Left colon (tissue), 2 donors: ENCODE measurements at regions not wholly inside any gene's neighbourhood (a gene's known extent, or its start where the extent isn't known, plus 50 kb on each side); places are given as distances from the start of the nearest gene placed in this dataset.
A peak's percentile ranks its signal among the peaks of the same experiment; 100 is the strongest.
"Not testable (repeated sequence)": the region's sequence is repeated elsewhere in the genome, so short reads cannot be mapped to it uniquely, and the experiment has no call there.

Experiments used
- ATAC-seq: fragments of 200-7000 bp; cut with Tn5 transposase; one replicate; pipeline ENCODE4 v1.9.1; 2020; ENCODE audit warnings: mild to moderate bottlenecking, moderate library complexity
- DNase-seq, 2 donors: peaks; one replicate each; pipeline ENCODE4 v3.0.0-alpha.2; 2020
- intact Hi-C, 2 donors: fragments of 100-400 bp; cut with DNase I in 1 of 2; cut with micrococcal nuclease in 1 of 2; formaldehyde crosslinking; loops; one replicate each; pipeline versions ENCODE4 v1.11.2 to v1.14.0; 2022; cut with DNase I, micrococcal nuclease
- donor health status: DM: no; HTN: no; CAD: no.
- donor health status: DM: yes; HTN: yes; CAD: no.

DNA sequence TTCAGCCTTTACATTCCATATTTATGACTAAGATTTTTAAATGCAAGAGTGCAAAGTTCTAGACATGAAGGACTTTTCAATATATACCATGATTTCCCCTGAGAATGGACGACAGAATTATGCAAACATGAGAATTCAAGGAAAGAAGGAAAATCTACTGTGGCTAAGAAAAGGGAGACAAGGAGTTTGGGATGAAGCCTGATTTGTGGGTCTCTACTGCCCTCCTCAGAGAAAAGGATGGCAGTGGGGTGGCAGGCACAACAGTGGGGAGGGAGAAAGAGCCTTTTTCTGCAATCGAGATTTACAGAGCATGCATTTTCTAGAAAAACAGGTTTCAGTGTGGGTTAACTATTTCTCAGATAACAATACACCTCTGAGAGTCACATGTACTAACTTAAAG lies 466.9 kb upstream of the NRSN1 start:
- DNase-seq (no peak), ATAC-seq (peak; percentile 69)
- intact Hi-C loops: no loop called here

DNA sequence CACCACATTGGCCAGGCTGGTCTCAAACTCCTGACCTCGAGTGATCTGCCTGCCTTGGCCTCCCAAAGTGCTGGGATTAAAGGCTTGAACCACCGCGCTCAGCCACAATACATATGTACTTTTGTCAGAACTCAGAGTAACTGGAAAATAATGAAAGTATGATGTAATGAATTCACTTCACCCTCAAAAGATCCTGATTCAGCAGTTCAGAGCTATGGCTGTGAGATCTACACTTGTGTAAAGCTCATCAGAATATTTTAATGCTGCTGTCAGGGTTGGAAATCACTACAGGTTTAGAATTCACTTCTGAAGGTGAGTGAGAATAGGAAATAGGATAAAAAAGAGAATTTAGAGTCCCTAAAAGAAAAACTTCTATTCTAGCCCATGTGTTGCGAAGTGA lies 464.5 kb upstream of the NRSN1 start:
- ATAC-seq: no peak
- intact Hi-C loops: no loop called here
- no peak for DNase-seq

DNA sequence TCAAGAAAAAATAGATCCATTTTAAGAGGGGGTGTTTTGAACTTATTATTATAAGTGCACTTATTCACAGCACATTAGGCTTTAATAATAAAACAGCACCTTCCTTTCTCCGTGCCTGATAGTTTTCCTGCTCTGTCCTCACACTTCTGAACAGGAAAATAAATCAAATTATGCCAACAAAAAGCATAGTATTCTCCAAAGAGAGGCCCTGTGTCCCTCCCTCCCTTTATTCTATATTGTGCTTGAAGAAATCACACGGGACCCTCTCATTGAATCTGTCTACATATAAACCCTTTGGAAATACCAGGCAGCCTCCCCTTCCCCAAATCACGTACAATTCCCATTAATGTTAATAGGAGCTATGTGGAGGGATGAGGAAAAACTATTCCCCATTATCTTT lies 462.9 kb upstream of the NRSN1 start:
- DNase-seq (no peak), ATAC-seq (no peak)
- intact Hi-C loops: no loop called here

DNA sequence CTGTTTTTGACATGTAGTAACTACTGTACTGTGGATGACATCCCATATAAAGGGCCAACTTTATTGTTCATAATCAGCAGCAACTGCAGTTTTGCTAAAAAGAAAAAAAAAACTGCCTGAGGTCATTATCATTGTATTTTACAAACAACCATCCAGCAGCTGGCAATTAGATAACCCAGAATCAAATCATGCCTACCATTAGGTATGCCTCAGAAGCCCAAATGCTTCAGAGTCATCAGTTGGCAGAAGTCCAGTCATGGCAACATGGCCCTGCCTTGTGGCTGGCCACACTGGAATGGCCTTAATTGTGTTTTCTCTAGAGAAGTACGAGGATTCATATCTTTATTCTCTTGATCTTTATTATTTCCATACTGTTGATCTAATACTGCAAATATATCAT lies 462.4 kb upstream of the NRSN1 start:
- intact Hi-C loops: no loop called here
- no peak for ATAC-seq
- no peak for DNase-seq

DNA sequence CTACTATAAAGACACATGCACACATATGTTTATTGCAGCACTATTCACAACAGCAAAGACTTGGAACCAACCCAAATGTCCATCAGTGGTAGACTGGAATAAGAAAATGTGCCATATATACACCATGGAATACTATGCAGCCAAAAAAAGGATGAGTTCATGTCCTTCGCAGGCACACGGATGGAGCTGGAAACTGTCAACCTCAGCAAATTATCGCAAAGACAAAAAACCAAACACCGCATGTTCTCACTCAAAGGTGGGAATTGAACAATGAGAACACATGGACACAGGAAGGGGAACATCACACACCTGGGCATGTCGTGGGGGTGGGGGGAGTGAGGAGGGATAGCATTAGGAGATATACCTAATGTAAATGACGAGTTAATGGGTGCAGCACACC lies 460.1 kb upstream of the NRSN1 start:
- intact Hi-C loops, DNase-seq, ATAC-seq: not testable (repeated sequence)

DNA sequence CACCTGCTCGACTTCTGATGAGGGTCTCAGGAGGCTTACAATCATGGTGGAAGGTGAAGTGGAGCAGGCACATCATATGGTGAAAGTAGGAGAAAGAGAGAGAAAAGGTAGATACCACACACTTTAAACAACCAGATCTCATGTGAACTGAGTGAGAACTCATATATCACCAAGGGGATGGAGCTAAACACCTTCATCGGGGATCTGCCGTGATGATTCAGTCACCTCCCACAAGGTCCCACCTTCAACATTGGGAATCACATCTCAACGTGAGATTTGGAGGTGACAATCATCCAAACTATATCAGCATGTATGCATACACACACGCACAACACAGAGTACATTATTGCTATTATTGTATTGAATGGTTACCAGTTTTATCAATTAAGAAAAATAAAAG lies 453.3 kb upstream of the NRSN1 start:
- no peak for DNase-seq
- no peak for ATAC-seq
- intact Hi-C loops: no loop called here

DNA sequence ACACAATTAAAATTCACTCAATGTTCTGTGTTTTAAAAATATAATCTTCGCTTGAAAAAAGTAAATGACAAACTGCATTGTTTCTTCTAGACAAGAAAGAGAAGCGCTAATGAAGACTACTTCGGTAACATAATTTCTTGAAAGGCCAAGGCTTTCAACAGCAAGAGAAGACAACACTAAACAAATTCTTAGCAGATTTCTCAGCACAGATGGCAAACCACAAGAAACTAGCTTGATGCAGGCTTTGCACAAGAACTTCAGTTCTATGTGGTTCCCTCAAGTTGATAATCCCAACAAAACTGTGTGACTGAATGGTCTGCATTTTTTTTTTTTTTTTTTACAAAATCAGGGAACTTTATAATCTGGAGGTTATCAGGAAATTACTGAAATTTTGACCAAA lies 447.4 kb upstream of the NRSN1 start:
- intact Hi-C loops: no loop called here
- ATAC-seq (no peak), DNase-seq (no peak)

DNA sequence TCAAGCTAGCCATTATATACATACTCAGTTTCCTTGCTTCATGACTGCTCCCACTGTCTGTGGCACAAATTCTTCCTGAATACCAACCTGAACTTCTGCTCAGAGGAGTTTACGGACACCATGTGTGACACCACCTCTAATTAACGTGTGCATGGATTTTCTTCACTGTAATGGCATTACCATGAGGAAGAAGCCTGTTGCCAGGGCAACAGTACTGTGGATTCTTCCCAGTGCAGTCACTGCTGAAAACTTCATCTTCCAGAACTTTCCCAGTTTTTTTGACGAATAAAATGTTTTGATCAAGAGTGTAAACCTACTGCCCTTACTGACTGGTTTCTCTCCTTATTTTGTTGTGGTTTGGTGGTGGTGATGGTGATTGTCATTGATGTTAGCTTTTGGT lies 444.3 kb upstream of the NRSN1 start:
- ATAC-seq (no peak), DNase-seq (no peak)
- intact Hi-C loops: no loop called here

DNA sequence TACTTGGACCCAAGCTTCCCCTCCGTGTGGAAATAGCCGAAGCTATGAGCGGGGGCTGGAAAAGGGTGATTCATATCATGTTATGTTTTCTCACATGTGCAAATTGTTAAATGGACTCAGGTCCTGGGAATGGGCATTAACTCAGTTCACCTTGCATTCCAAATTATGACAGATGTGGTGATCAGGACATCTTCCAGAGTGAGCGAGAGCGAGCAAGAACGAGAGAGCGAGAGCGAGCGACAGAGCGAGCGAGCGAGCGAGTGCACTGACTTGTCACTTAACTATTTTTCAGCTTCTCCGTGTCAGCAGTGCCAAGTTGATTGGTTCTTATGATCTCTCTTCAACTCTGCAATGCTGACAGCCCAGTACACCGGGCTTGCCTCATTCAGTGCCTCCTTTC lies 437.4 kb upstream of the NRSN1 start:
- intact Hi-C loops: no loop called here
- no peak for DNase-seq
- no peak for ATAC-seq

DNA sequence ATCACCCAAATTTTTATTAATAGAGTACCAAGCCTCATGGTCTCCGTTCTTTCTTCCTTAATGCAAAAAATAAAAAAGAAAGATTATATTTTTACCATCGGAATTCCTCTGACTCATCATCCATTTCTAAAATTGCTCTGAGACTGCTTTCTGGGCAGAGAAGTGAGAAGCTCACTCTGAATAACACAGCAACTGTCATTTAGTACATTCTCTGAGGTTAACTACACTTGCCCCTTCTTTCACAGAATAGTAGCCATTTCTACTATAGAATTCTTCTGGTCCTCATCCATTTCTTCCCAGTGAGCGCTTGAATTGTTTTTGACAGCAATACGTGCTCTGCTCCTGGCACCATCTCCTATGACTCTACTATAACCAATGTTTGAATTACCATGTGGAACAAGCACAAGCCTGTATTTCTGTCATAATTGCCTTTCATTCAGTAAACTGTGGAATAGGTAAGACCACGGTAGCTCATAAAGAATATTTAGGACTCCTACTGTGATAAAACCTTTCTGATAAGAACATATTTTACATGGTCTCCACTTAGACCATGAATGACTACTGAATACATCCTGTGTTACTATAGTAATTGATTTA lies 435.5 kb upstream of the NRSN1 start:
- ATAC-seq (no peak), DNase-seq (no peak)
- intact Hi-C loops: no loop called here

DNA sequence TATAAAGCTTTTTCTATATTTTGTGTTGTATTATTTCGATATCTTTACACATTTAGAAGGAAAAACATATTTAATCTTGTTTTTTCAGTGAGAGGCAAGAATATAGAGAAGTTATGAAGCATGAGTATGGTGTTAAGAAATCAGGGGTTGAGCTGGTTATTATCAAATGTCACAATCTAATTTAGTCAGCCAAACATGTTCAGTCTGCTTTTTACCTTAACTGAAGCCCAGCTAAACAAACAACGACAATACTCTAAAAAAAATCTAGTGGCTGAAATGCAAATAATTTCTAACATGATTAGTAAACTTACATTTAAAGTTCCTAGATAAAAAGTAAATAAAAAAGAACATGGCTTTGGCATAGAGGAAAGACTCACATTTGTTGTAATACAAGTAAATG lies 433.8 kb upstream of the NRSN1 start:
- intact Hi-C loops: no loop called here
- no peak for DNase-seq
- ATAC-seq: no peak

DNA sequence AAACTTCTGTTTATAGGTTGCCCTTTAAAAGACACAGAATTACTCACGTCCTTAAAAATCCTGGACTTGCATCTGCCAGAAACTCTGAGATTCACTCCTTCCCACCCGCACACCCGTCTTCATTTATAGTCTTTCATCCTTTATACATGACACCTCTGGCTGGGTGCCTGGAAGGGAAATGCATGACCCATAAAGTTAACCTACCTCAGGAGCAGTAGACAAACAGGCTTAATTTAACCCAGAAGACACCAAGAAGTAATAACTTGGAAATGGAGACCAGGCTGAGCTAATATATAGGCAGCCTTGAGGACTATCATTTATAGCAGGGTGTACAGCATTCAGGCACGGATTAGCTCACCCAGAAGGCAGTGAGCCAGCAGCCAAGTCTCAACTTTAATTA lies 429.0 kb upstream of the NRSN1 start:
- no peak for ATAC-seq
- intact Hi-C loops: no loop called here
- DNase-seq: peak in 1 of 2 donors; percentile 6

DNA sequence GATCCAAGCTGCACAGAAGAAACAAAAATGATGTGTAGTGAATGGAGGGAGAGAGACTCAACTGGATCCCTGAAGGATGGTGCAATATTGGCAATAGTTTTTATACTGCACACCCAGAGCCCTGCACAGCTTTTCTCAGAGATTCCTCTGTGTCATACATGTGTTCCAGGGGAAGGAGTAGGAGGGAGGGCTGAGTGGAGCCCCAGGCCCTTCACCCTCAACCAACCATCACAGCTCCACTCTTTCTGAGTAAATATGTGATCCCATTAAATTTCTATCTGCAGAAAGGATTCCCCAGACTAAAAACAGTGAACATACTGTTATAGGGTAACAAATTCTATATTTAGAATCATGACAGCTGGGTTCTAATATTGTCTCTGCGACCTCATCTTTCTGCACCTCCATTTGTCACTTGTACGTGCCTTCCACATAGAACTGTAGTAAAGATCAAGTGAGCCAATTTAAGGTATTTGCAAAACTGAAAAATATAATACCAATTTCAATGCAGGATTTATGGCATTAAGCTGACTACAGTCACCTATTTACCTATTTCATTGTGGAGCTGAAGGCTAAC lies 421.4 kb upstream of the NRSN1 start:
- ATAC-seq: no peak
- DNase-seq: no peak
- intact Hi-C loops: no loop called here

DNA sequence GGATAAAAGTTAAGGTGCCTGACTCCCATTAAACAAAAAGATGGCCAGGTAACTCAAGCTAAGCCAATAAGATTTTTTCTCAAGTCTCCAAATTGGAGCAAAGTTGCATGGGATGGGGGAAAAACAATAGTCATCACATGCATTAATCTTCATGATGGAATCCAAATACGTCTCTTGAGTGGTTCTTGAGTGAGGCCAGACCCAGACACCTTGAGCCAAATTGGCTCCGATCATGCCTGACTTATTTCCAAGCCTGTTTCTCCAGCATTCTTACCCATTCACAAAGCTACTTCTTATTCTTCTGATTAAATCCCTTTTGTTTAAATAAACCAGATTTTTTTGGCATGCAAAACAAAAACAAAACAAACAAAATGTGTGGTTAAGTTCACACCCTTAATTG lies 420.3 kb upstream of the NRSN1 start:
- DNase-seq: no peak
- intact Hi-C loops: no loop called here
- ATAC-seq: no peak

DNA sequence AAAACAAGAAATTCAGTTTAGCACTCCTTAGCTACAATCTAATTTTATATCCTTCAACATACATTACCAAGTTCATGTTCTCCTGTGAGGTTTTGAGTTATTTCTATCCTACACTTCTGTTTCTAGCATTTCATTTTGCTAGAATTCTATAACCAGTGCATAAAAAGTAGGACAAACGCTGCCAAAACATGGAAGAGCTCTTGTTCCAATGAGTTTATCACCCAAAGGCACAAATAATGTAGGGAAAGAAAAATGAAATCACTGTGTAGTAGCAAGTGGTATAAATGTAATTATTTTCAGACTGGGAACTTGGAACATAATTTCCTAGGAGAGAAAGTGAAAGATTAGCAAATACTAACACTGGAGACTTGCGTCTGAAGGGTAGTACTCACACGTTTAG lies 413.3 kb upstream of the NRSN1 start:
- ATAC-seq: no peak
- intact Hi-C loops: no loop called here

DNA sequence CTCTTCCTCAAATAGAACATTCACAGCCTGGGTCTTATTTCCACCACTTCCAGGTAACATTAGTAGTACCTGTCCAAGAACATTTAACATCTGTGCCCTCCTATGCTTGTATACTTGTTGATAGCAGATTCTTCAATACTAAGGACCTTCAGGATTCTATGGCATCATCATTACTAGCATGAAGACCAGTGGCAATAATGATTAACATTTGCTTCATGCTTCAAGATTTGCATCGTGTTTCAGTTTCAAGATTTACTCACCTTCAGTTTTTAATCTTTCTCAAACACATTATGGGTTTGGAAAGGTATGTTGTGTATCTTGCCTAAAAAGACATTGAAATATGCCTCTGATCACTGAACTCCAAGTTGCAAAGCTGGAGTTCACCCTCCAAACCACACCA lies 412.8 kb upstream of the NRSN1 start:
- ATAC-seq: no peak
- DNase-seq: no peak
- intact Hi-C loops: no loop called here

More for the DNA sequence above, 413.3 kb upstream of the NRSN1 start:
- no peak for DNase-seq

DNA sequence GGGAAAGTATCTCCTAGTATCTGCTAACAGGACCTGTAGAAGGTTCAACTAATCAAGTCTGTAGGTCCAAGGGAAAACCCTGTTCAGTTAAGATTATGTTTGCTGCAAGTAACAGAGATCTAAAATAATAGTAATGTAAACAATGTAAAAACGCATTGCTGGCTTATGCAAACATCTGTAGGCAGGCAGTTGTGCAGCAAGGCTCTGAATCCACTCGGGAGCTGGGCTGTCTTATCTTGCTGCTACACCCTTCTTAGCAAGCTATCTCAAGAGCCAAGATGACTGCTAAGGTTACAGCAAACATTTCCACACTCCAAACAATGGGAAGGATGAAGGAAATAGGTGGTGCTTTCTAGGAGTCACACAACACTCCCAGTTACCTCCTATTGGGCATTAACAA lies 397.3 kb upstream of the NRSN1 start:
- intact Hi-C loops: no loop called here
- ATAC-seq: peak; percentile 98
- peak; percentile 6 to 30 for DNase-seq

DNA sequence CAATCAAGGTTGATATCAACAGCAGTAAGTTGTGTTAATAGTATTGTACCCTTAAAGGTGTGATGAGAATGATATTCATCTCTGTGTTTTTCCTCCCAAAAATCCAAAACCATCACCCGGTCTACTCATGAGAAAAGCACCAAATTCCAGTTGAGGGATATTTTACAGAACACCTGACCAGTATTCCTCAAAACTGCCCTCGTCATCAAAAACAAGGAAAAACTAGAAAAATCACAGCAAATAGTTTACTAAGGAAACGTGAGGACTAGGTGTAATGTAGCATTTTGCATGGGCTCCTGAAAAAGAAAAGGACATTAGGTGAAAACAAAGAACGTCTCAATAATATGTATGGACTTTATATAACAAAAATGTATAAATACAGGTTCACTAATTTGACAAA lies 394.4 kb upstream of the NRSN1 start:
- ATAC-seq (no peak), DNase-seq (no peak)
- intact Hi-C loops: no loop called here

DNA sequence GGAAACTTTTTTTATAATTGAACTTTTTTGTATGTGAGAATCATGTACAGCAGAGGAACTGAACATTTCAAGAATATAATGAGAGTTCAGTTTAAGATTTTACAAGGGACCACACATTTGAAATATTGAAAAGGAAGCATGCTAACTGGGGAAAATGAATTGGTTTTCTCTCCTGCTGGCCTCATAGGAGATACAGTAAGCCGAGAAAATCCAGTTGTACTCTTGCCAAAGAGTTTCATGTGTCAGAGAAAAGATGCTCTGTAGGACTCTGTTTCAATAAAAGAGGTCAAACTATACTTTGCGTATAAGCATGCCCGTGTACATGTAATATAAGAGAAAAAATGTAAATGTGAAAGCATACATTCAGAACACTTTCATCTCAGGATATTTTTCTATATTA lies 393.5 kb upstream of the NRSN1 start:
- intact Hi-C loops: no loop called here
- ATAC-seq (no peak), DNase-seq (no peak)

DNA sequence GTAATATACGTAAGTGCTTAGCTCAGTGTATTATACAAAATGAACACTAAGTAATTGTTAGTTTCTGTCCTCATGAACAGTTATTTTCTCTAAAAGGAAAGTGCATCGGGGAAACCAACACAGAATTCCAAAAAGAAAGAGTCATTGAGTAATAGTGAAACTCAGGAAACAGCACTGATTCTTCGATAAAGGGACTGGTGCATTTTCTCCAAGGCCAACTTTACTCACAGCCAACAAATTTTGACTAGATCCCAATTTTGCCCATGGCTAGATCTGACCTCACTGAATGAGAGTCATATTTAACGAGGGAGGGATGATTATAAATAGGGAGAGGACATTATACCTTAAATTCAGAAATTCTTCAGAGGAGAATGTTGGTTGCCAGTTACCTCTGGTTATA lies 390.9 kb upstream of the NRSN1 start:
- no peak for ATAC-seq
- no peak for DNase-seq
- intact Hi-C loops: no loop called here

DNA sequence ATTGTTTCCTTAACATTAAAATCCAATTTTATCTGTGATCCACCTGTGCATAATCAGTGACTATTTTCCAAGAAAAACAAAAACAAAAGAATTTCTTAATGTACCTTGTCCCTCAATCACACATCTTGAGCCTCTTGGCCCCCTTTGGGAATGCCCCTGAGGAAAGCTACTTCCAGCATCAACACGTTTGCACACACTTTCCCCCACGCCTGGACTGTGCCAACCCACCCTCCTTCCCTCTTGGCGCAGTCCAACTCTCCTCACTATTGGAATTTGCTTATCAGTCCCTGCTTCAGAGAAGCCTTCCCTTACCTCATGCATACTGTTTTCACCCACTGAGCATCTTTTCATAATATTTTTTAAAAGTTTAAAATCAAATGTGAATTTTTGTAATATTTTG lies 389.4 kb upstream of the NRSN1 start:
- no peak for DNase-seq
- ATAC-seq: no peak
- intact Hi-C loops: no loop called here

DNA sequence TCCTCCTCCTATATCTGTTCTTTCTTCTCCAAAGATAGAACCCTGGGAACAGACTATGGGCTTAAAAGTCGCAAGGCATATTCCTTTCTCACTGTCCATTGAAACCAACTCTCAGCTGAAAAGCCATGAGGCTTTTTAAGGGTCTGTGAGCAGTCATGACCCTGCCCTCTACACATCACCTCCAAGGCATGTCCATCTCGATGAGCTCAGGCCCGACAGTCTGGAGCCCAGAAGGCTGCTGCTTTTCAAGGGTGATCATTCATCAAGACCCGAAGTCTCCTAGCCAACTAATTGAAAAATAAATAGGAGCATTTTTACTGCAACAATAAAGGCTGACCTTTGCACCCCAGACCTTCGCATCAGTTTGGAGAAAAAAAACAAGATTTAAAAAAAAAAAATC lies 378.8 kb upstream of the NRSN1 start:
- ATAC-seq: no peak
- intact Hi-C loops: no loop called here
- no peak for DNase-seq
